HG02623 (cell line): ENCODE measurements at regions not wholly inside any gene's neighbourhood (a gene's known extent, or its start where the extent isn't known, plus 50 kb on each side); places are given as distances from the start of the nearest gene placed in this dataset.

Source experiments
- ATAC-seq: cut with Tn5 transposase; IDR thresholded peaks from one replicate; pipeline ENCODE4 v1.9.1; 2021; ENCODE audit warnings: moderate library complexity; ENCODE audit not compliant: unreplicated experiment

DNA sequence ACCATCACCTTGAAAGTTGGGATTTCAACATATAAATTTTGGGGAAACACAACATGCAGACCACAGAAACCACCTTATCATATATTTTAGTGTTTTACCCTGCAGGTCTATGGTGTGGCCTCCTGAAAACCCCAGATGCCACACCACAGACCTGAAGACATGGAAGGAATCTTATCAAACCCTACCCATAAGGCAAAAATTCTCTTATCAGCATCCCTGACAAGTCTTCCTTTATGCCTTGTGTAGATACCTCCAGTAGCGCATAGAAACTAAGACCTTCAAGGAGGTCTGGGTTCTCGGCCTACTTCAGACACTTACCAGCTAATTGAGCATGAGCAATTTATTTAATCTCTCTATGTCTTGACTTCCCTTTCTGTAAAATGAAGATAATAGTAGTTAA lies 59.1 kb upstream of the SLC14A2 start:
- no peak for ATAC-seq

DNA sequence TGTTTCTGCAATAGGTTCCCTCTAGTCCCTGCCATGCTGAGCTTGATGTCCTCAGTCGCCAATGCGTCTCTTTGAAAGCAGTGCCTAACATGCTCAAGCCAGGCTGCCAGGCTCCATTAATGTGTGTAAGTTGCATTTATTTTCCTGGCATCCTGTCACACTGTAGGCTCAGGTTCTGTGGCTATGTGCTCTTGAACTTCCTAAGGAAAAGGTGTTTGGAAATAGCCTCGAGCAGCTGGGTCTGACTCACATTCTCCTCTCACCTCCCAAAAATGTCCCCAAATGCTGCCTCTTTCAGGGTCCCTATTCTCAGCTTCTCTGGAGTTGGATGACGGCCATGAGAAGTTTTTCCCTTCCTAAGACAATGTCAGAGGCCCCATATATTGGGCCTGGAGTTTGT lies 58.0 kb upstream of the SLC14A2 start:
- ATAC-seq: no peak

DNA sequence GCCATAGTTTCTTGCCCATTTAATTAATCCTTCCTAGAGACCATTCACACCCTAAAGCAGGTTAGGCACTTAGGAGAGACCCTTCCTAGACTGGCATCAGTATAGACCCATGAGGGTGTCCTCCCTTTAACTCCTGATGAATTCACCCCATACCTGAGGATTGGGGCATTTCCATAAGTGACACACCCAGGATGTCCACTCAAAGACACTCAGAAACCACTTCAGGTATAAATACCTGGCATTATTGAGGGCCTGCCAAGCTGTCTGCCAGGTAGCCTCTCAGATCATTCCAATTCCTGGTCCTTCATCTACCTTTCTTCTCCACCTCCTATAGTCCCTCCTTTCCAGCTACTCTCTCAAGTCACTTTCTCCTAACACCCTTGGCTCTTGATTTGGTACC lies 57.5 kb upstream of the SLC14A2 start:
- ATAC-seq: no peak

DNA sequence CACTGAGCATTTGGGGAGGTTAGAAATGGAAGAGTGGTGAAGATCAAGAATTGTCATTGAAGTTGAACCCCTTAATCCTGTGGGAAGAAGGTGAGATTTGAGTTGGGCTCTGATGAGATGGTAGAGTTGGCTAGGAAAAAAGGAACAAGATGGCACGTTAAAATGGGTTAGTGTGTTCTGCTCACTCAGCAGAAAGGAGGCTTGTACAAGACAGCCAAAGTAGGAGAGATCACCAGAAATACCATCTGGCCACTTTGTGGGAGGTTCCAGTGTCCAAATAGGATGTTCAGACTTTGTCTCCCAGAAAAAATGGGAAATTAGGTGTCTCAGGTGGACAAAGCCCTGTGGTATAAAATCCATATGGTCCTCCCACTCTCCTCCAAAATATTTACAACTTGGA lies 56.0 kb upstream of the SLC14A2 start:
- ATAC-seq: no peak

DNA sequence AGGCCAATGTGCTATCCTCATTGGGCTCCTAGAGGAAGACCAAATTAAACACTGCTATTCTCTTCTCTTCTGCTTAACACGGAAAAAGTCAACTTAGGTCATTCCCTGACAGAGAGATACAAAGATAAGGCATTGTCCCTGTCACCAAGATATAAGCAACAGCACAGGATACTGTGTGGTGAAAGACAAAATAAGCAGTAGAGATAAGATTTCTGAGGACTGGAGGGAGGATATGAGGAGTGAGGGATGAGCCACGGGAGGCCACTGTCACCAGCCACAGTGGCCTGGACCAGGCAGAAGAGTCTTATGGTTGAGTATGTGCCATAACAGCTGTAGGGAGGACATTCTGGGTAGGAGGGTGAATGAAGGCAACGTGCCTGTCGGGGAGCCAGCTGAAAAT lies 54.4 kb upstream of the SLC14A2 start:
- no peak for ATAC-seq

DNA sequence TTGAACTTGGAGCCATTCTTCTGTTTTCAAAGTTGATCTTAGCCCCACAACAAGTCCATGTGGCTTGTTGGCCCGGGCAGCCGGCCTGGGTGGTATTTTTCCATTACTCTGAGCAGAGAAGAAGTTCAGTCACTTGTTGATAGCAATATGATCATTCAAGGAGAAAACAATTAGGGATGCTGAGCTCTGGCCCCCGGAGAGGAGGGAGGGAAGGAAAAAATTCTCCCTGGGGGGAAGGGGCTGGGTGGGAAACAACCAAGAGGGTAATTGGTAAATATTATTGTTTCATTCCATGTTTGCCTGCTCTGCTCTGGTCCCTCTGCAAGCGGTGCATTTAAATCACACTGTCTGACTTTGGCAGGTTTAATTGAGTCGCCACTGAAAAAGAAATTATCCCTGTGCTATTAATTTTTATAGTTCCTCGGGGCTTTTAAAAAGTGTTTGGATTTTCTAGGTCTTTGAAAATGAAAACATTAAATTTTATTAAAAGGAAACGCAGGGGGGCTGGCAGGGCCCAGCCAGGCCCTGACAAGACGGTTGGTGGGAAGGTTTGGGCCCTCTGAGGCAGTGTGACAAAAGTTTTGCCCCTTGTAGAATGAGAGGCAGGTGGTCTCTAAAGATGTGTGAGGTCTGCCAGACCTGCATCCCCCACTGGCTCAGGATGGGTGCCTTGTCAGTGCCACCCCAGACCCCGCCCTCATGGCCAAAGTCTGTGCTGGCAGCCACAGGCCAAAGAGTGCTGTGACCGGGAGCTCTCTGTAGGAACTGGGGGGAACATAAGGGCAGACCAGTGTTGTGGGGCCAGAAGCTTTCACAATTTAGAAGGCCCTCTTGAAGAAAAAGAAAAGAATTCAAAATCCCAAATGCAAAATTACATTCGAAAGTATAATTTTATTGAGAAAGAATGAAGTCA lies 52.5 kb upstream of the SLC14A2 start:
- ATAC-seq: no peak

DNA sequence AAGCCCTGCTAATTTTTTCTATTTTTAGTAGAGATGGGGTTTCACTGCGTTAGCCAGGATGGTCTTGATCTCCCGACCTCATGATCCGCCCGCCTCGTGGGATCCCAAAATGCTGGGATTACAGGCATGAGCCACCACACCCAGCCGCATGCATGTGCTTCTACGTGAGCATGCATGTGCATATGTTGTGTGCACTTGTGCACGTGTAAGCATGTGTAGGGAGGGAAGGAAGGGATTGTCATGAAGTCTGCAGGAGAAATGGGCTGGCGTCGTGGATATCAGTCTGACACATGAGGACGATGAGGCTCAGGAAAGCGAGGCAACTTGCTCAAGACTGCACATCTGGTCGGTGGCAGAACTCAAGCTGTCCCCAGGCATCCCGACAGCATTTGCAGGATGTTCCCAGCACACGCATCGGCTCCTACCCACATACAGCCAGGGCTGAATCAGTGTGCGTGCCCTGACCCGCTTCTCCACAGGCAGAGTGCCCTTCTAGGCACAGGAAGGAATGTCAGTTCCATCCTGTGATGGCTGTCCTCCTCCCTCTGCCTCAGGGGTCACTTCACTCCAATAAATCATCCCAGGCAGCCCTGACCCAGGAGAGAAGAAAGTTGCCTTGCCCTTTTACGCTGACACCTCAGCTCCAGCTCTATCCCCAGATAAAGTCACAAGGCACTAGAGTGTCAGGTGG lies 49.9 kb upstream of the SLC14A2 start:
- ATAC-seq: no peak
